DOHH2 (cell line): ENCODE measurements at regions not wholly inside any gene's neighbourhood (a gene's known extent, or its start where the extent isn't known, plus 50 kb on each side); places are given as distances from the start of the nearest gene placed in this dataset.

Experiments
- EZH2phosphoT487 ChIP-seq: fragments of 200-600 bp; sonication (generic); IDR thresholded peaks from 2 replicates; pipeline ENCODE4 v1.6.1; 2017; ENCODE audit warnings: borderline replicate concordance, mild to moderate bottlenecking, antibody characterized with exemption, low read length, moderate library complexity, mixed read lengths
- TF ChIP-seq, protein P1 (sequence below): fragments of 200-600 bp; sonication (generic); IDR thresholded peaks from one replicate; pipeline ENCODE4 v1.5.1; 2014; ENCODE audit warnings: antibody characterized with exemption, mild to moderate bottlenecking, low read depth, low read length; ENCODE audit not compliant: poor library complexity, severe bottlenecking

DNA sequence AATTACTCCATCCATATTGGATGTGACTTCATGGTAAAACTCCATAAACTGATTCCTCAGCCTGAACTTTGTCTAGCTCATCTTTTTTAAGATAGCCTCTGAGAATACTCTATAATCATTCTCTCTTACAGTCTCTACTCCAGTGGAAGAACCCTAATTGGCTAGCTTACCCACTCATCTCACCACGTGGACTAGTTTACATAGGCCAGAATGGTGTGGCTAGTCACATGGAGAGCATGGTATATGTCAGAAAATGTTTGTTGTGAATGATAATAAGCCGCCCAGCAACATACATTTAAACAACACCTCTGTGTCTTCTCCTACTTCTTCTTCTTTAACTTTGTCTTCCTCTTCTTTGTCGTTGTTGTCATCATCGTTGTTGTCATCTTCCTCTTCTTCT, 389.2 kb upstream of the LRRC3B start:
- TF ChIP-seq, protein P1, sequence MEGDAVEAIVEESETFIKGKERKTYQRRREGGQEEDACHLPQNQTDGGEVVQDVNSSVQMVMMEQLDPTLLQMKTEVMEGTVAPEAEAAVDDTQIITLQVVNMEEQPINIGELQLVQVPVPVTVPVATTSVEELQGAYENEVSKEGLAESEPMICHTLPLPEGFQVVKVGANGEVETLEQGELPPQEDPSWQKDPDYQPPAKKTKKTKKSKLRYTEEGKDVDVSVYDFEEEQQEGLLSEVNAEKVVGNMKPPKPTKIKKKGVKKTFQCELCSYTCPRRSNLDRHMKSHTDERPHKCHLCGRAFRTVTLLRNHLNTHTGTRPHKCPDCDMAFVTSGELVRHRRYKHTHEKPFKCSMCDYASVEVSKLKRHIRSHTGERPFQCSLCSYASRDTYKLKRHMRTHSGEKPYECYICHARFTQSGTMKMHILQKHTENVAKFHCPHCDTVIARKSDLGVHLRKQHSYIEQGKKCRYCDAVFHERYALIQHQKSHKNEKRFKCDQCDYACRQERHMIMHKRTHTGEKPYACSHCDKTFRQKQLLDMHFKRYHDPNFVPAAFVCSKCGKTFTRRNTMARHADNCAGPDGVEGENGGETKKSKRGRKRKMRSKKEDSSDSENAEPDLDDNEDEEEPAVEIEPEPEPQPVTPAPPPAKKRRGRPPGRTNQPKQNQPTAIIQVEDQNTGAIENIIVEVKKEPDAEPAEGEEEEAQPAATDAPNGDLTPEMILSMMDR: no peak
- no peak for TF ChIP-seq EZH2phosphoT487
